ENCODE measurements at regions not wholly inside any gene's neighbourhood (a gene's known extent, or its start where the extent isn't known, plus 50 kb on each side); places are given as distances from the start of the nearest gene placed in this dataset.

GRCh38 chrX:131816551-131817136, 206.5 kb upstream of the STK26 start:
- TF ChIP-seq CTCF (IDR thresholded peaks at IDR 0.05 in 8 of 11, conservative IDR thresholded peaks at IDR 0.05 in 3 of 11) (peak; percentile 8 to 98 (median 55)), POLR2AphosphoS5 (IDR thresholded peaks at IDR 0.05) (peak in 1 of 3 donors; percentile 69)

Measured in spleen (tissue), 7 donors.